ENCODE measurements at regions not wholly inside any gene's neighbourhood (a gene's known extent, or its start where the extent isn't known, plus 50 kb on each side); places are given as distances from the start of the nearest gene placed in this dataset.

DNA sequence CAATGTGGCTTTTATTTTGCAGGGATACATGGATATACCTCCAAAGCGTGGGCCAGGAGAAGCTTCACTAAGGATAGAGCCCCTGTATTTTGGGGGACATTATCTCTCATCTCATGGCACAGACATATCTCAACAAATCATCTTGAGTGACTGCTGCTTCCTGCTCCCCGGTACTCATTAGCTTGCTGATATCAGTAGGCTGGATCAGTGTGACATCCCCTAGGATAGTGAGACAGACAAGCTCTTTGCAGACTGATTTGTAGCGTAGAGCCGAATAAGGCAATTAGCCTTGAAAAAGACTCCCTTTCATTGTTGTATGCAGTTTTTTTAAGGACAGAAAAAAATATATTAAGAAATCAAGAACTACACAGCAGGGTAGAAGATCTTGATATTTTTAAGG lies 237.7 kb upstream of the CDH9 start:
- no peak for DNase-seq (ENCODE audit: low read depth)

DNA sequence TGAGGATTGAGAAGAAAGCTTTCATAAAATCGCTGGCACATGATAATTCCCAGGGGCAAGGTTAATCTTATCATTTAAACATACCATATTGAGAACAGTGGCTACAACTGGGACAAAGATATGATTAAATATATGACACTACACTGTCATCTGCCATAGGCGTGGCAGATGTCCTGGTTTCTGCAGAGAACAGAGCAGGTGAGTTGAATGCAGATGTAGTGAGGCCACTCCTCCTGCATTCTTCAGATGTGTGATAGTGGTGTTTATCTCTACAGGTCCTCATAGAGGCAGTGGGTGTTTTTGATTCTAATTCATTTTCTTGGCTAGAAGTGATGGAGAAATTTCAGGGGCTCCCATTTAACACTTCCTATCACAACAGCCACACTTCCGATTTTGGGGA lies 237.0 kb upstream of the CDH9 start:
- no peak for DNase-seq (ENCODE audit: low read depth)

DNA sequence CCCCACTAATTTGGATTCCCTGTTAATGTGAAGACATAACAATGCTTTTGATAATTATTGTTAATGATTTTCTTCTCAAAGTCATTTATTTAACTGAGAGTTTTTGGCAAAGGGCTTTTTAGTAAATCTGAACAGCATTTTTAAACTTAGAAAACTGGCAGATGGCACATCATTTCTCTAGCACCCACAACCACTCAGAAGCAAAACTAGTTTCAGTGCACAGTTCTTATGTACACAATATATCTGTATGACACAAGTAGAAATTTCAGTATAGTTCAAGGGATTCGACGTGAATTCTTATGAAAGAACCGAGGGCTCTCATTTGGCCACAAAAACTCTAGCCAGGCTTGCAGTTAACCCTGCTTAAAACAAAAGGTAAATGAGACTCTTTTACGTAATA lies 231.4 kb upstream of the CDH9 start:
- DNase-seq (ENCODE audit: low read depth), result no peak

DNA sequence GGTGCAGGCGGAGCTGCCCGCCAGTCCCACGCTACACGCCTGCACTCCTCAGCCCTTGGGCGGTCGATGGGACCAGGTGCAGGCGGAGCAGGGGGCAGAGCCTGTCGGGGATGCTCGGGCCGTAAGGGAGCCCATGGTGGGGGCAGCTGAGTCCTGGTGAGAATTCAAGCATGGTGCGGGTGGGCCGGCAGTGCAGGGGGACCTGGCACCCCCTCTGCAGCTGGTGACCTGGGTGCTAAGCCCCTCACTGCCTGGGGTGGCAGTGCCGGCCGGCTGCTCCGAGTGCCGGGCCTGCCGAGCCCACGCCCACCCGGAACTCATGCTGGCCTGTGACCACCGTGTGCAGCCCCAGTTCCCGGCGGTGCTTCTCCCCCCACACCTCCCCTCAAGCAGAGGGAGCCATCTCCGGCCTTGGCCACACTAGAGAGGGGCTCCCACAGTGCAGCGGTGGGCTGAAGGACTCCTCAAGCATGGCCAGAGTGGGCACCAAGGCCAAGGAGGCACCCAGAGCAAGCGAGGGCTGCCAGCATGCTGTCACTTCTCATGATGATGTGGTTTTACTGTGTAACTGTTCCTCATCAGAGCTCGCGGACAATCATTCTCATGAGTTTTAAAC lies 228.9 kb upstream of the CDH9 start:
- no peak for DNase-seq (ENCODE audit: low read depth)

DNA sequence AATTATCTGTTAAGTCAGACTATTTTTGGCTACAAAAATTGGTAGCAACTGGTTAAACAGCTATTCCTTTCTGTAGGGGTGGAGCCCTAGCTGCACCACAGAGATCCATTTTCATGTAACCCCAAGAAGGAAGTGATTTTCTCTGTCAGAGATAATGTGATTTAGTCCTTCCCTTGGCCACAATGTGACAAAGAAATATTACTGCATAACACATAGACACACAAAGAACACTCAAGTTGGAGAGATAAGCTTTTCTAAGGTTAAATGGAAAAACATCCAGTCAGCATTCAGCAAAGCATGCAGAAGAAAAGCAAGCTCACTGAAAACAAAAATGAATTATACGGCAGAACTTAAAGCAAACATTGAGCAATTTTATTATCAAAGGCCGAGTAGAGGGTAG lies 227.8 kb upstream of the CDH9 start:
- DNase-seq (ENCODE audit: low read depth), result peak; percentile 28

DNA sequence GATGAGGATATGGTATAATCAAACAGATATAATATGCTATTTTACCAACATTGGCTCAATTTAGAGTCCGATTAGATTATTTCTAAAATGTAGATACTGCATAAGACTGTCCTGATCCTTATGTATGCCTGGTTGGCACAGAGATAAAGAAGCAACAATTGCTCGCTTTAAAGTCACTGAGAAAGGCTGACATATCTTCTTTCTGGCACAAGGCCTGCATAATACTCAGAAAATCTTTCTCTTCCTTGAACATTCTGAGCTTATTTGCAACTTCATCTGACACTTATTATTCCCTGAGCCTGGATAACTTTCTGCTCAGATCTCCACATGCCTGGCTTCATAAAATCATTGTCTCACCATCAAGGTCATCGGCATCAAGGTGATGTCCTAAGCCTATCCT lies 219.3 kb upstream of the CDH9 start:
- DNase-seq (ENCODE audit: low read depth), result no peak

DNA sequence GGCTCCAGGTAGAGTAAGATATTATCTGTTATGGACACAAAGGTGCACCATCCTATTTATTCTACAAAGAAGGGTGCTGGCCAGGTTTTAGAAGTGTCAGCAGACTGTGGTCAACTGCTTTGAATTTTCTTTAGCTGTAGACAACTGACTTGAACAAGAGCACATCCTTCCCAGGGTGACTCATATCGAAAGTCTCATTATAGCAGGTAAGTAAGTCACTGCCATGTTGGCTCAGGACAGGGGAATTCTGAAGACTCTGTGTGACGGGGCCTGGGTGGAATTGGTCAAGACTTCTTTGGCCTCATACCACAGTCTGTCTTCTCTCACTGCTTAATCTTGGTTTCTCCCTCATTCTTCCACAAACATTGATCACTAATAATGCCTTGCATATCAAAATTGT lies 214.5 kb upstream of the CDH9 start:
- DNase-seq (ENCODE audit: low read depth), result no peak

DNA sequence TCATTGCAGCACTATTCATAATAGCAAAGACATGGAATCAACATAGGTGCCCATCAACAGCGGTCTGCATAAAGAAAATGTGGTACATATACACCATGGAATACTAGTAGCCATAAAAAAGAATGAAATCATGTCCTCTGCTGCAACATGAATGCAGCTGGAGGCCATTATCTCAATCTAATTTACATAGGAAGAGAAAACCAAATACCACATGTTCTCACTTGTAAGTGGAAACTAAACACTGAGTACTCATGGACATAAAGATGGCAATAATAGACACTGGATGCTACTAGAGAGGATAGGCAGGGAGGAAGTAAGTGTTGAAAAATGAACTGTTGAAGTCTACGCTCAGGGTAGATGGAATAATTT lies 203.9 kb upstream of the CDH9 start:
- no peak for DNase-seq (ENCODE audit: low read depth)

DNA sequence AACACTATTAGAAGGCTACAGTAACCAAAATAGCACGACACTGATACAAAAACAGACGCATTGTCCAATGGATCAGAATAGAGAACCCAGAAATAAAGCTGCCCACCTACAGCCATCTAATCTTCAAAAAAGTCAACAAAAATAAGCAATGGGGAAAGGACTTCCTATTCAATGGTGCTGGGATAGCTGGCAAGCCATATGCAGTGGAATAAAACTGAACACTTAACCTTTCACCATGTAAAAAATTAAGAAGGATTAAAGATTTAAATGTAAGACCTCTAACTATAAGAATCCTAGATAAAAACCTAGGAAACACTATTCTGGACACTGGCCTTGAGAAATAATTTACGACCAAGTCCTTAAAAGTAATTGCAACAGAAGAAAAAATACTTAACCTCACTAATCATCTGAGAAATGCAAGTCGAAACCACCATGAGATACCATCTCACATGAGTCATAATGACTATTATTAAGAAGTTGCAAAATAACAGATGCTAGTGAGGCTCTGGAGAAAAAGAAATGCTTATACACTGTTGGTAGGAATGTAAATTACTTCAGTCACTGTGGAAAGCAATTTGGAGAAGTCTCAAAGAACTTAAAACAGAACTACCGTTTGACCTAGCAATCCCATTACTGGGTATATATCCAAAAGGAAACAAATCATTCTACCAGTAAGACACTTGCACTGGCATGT lies 203.3 kb upstream of the CDH9 start:
- peak; percentile 92 for DNase-seq (ENCODE audit: low read depth)

DNA sequence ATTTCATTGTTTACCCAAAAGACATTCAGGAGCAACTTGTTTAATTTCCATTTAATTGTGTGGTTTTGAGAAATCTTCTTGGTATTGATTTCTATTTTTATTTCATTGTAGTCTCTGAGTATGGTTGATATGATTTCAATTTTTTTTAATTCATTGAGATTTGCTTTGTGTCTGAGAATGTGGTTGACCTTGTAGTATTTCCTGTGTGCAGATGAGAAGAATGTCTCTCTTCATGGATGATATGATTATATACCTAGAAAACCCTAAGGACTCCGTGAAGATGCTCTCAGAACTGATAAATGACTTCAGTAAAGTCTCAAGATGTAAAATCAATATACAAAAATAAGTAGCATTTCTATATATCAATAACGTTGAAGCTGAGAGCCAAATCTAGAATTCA lies 202.4 kb upstream of the CDH9 start:
- no peak for DNase-seq (ENCODE audit: low read depth)

DNA sequence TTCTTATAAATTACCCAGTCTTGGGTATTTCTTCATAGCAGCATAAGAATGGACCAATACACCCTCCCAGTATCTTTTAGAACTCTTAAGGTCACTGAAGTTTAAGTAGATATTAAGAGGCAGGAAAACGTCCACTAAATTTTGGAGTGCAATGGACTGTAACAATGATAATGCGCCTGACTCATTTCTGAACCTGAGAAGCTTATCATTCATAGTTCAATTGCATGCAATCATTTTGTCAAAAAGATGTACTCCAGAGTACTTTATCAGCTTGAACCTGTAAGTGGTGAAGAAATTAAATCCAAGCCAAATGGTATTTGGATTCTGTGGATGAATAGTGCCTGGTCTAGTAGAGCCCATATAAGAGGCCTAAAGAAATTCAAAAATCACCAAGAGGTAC lies 196.5 kb upstream of the CDH9 start:
- DNase-seq (ENCODE audit: low read depth), result no peak

DNA sequence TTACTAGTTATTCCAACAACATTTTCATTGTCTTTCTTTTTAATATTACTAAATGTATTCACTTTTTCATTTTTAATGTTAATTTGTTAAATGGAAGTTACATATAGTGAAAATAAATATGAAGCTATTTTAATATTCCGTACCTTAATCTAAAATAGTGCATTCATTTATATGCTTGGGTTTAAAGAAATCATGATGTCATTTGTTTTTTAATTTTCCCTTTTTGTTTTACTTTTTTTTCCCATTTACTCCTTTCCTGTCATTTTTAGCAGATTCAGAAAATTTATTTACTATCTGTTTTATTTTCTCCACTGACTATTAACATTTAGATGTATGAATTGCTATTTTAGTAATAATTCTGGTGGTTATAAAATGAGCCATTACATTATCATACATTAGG lies 183.0 kb upstream of the CDH9 start:
- no peak for DNase-seq (ENCODE audit: low read depth)

DNA sequence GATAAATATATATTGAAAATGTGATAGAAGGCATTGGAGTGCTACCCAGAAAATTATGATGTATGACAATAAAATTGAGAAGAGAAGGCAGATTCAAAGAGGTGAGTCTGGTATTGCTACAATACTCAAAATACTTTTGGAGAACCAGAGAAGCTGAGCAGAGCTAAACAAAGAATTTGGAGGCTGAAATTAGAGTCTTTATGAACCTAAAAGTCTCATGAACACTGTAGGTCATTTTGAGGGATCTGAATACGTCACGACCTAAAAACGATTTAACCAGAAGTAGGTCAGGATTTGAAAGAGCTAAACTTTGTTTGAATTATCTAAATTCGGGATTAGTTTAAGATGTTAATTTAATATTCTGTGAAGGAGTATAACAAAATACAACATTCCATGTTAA lies 182.4 kb upstream of the CDH9 start:
- no peak for DNase-seq (ENCODE audit: low read depth)

DNA sequence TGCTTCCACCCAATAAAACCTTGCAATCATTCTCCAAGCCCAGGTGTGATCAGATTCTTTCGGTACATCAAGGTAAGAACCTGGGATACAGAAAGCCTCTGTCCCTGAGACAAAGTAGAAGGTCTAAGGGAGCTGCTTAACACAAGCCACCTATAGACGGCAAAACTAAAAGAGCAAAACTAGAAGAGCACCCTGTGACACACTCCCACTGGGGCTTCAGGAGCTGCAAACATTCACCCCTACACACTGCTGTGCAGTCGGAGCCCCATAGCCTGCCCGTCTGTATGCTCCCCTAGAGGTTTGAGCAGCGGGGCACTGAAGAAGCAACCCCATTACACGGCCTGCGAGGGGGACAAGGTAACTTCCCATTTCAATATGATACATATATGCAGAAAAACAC lies 179.6 kb upstream of the CDH9 start:
- DNase-seq (ENCODE audit: low read depth), result no peak

DNA sequence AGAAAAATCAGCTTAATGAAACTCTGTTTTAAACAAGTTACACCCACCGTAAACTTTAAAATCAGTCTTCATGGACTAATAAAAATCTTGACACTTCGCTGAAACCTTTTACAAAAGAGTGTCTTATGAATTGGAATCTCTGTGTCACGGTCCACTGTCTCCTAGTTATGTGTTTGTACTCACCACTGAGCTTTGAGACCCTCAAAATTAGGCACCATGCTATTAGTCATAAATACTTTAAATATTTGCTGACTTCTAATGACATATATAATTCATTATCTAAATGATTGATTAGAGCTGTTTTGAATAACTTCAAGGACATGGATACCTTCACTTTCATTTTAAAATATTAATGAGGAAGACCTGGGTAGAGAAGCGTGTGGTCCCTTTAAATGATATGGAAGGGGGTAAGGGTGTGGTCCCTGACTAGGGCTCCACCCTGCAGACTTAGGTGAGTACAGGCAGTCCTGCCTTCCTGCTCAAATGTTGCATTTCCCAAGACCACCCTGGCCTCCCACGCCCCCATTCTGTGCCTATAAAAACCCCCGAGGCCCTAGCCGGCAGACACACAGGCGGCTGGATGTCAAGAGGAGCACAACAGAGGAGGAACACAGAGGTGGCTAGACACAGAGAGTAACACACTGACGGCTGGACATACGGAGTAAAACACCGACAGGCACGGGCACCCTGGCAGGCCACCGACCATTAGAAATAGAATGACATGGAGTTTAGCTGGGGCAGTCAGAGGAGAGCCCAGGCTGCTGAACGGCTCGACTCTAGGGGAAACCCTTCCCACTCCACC lies 179.0 kb upstream of the CDH9 start:
- DNase-seq (ENCODE audit: low read depth), result no peak

DNA sequence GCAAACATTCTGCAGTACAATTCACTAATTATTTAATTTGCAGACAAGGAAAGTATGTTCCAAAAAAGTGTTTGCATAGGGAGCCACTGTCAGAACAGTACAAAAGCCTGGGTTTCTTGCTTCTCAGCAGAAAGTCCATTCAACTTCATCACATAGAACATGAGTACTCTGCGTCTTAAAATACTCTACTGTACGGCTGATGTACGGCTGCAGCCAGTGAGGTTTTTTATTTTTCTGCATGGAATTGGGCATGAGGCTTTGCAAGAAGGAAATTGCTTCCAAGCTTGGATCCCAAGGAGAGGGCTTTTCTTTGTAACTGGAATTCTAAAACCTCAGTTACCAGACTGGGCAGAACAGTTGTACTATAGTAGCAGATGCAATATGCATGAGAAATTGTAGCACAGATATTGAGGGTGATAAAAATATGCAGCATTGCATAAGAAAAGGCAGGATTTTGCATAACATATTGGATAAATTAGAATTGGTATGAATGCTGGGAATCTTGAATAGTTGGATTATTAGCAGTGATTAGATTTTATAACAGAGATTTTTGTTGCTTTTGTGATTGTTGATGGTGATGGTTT lies 178.1 kb upstream of the CDH9 start:
- no peak for DNase-seq (ENCODE audit: low read depth)

DNA sequence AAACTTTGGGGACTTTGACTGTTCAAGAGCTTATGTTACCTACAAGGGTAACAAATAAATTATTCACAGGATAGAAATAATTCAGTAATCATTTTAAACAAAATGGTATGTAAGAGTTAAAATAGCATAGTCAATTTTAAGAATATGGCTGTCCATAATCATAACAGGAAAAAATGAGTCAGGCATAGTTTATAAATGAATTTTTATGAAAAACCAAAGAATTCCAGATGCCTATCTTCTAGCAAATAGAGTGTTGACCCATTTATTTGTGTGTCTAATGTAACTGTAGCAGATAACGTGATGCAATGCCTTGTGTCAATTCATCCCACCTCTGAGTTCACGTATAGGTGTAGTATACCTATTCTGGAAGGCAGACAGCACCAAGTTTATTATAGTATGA lies 169.7 kb upstream of the CDH9 start:
- DNase-seq (ENCODE audit: low read depth), result no peak

DNA sequence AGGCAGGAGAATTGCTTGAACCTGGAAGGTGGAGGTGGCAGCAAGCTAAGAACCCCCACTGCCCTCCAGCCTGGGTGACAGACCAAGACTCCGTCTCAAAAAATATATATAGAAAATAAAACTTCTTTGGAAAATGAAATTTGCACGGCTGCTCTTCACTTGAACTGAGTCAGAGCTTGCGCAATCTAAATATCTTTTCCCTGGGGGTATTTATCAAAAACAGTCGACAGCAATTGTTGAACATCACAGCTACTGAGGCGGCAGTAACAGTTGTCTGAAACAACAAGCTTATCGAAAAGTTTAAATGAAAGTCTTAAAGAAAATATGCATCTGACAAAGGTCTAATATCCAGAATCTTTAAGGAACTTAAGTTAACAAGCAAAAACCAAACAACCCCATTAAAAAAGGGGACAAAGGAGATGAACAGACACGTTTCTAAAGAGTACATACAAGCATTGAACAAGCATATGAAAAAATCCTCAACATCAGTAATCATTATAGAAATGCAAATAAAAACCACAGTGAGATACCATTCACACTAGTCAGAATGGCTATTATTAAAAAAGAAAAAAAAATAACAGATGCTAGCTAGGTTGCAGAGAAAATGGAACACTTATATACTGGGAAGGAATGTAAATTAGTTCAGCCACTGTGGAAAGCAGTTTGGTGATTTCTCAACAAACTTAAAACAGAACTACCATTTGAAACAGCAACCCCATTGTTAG lies 153.6 kb upstream of the CDH9 start:
- peak; percentile 2 for DNase-seq (ENCODE audit: low read depth)

DNA sequence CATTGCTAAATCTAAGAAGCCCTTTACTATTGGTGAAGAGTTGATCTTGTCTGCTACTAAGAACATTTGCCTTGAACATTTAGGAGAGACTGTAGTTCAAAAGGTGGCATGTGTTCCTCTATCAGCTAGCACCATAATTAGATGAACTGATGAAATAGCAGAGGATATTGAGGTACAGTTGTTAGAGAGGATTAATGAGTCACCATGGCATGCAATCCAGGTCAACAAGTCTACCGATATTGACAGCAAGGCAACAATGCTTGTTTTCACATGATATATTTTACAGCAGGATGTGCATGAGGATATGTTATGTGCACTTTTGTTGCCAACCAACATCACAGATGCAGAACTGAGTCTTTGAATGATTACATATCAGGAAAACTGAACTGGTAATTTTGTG lies 134.3 kb upstream of the CDH9 start:
- no peak for DNase-seq (ENCODE audit: low read depth)

DNA sequence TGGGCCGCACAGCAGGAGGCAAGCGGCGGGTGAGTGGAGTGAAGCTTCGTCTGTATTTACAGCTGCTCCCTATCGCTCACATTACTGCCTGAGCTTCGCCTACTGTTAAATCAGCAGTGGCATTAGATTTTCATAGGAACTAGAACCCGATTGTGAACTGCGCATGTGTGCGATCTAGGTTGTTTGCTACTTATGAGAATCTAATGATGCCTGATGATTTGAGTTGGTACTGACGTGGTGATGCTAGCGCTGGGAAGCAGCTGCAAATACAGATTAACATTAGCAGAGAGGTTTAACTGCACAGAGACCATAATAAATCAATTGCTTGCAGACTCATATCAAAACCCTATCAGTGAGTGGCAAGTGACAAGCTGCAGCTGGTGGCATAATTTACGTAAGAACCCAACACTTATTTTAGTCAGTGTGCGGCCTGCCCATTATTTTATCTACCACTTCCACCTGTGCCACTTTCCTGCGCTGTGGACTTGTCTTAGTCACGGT lies 133.4 kb upstream of the CDH9 start:
- no peak for DNase-seq (ENCODE audit: low read depth)

DNA sequence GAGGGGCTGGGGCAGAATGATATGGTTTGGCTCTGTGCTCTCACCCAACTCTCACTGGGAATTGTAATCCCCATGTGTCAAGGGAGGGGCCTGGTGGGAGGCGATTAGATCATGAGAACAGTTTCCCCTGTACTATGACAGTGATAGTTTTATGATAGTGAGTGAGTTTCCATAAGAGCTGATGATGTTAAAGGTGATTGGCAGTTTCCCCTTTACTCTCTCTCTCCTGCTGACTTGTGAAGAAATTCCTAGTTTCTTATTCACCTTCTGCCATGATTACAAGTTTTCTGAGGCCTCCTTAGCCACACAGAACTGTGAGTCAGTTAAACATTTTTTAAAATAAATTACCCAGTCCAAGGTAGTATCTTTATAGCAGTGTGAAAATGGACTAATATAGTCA lies 120.4 kb upstream of the CDH9 start:
- DNase-seq (ENCODE audit: low read depth), result peak; percentile 7

DNA sequence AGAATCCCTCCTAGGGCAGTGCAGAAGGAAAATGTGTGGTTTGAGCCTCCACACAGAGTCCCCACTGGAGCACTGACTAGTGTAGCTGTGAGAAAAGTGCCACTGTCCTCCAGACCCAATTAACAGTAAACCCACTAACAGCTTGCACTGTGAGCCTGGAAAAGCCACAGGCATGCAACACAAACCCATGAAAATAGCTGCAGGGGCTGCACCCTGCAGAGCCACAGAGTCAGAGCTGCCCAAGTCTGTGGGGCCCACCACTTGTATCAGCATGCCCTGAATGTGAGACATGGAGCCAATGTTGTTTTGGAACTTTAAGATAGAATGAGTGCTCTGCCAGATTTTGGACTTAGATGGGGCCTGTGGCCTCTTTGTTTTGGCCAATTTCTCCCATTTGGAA lies 119.8 kb upstream of the CDH9 start:
- DNase-seq (ENCODE audit: low read depth), result no peak

All from stromal cell of bone marrow (primary cell).